GM12878 (cell line): ENCODE measurements at regions not wholly inside any gene's neighbourhood (a gene's known extent, or its start where the extent isn't known, plus 50 kb on each side); places are given as distances from the start of the nearest gene placed in this dataset.

Experiments
- ATAC-seq: fragments of 200-7000 bp; cut with Tn5 transposase; 3 replicates; pipeline ENCODE4 v1.9.1; 2020; ENCODE audit warnings: mild to moderate bottlenecking, moderate library complexity
- BruUV-seq: library from RNA; stranded (reverse); fragments of 400-500 nt; replicated peaks from 2 replicates; lab custom pipeline; 2021; lab: Mats Ljungman, UMichigan
- CTCF ChIA-PET: fragments of 300-600 bp; sonication (Branson Sonifier 250); formaldehyde crosslinking; extraction: SDS; loops from one replicate; lab custom pipeline; 2021; ENCODE audit warnings: inconsistent platforms; lab: Yijun Ruan, JAX
- POLR2A ChIA-PET: fragments of 350-600 bp; formaldehyde crosslinking; extraction: SDS; loops from one replicate; lab custom pipeline; 2021; ENCODE audit warnings: inconsistent platforms; lab: Charles Lee
- RAD21 ChIA-PET: fragments of 300-600 bp; sonication (Branson Sonifier 250); formaldehyde crosslinking; loops from one replicate; lab custom pipeline; 2023; ENCODE audit warnings: antibody characterized with exemption; ENCODE audit not compliant: unreplicated experiment; lab: Charles Lee
- SMC1A ChIA-PET: fragments of 300-600 bp; sonication (Branson Sonifier 250); formaldehyde crosslinking; loops from one replicate; lab custom pipeline; 2023; ENCODE audit not compliant: unreplicated experiment, uncharacterized antibody; lab: Charles Lee
- DNase-seq: peaks from one replicate; pipeline ENCODE4 v3.0.0-alpha.2; 2011; ENCODE audit warnings: low read depth, low spot score
- FAIRE-seq: peaks from 3 replicates; lab custom pipeline; 2011; peaks lifted over from hg19 to GRCh38; lab: Jason Lieb, UNC
- H2AFZ ChIP-seq: 2 replicates; pipeline ENCODE4 v1.6.0; 2011; ENCODE audit warnings: low read depth, low read length, control low read depth; ENCODE audit not compliant: control insufficient read depth
- H3K27ac ChIP-seq: 2 replicates; pipeline ENCODE4 v1.5.1; 2011; ENCODE audit warnings: control low read depth; ENCODE audit not compliant: control insufficient read depth, insufficient read depth
- H3K27me3 ChIP-seq, 2 experiments: replicated peaks in 1 of 2; 2 replicates each; pipeline versions ENCODE4 v1.6.0 to v1.6.1; 2011; ENCODE audit warnings: low read length in 1 of 2; ENCODE audit not compliant: control insufficient read depth in 2 of 2, insufficient read depth in 2 of 2
- H3K36me3 ChIP-seq, 2 experiments: 2 replicates each; pipeline ENCODE4 v1.5.1; 2011; ENCODE audit warnings: low read length in 1 of 2; ENCODE audit not compliant: control insufficient read depth in 2 of 2, insufficient read depth in 2 of 2
- H3K4me1 ChIP-seq: 2 replicates; pipeline ENCODE4 v1.6.1; 2011; ENCODE audit warnings: mild to moderate bottlenecking, low read length, moderate library complexity, mixed read lengths; ENCODE audit not compliant: control insufficient read depth, insufficient read depth
- H3K4me2 ChIP-seq: 2 replicates; pipeline ENCODE4 v1.6.0; 2011; ENCODE audit warnings: control low read depth; ENCODE audit not compliant: control insufficient read depth, insufficient read depth
- H3K4me3 ChIP-seq: fragments of 200-600 bp; sonication (generic); 2 replicates; pipeline ENCODE4 v1.5.1; 2016
- H3K79me2 ChIP-seq: 2 replicates; pipeline ENCODE4 v1.6.0; 2011; ENCODE audit warnings: low read length; ENCODE audit not compliant: control insufficient read depth, insufficient read depth
- H3K9ac ChIP-seq: 2 replicates; pipeline ENCODE4 v1.8.0; 2011; ENCODE audit warnings: low read length, control low read depth, mixed read lengths; ENCODE audit not compliant: control insufficient read depth, insufficient read depth
- H3K9me3 ChIP-seq: replicated peaks from 3 replicates; pipeline ENCODE4 v1.5.1; 2011; ENCODE audit warnings: mild to moderate bottlenecking, low read length; ENCODE audit not compliant: control insufficient read depth, insufficient read depth
- H4K20me1 ChIP-seq: 2 replicates; pipeline ENCODE4 v1.6.0; 2011; ENCODE audit not compliant: control insufficient read depth, insufficient read depth
- BHLHE40 ChIP-seq, 2 experiments: fragments of 450-650 bp in 1 of 2; IDR thresholded peaks; 2 replicates each; pipeline ENCODE4 v1.6.1; 2011 to 2017; ENCODE audit warnings: low read depth in 2 of 2, borderline replicate concordance in 1 of 2, improper control_type of control experiment in 1 of 2, low read length in 1 of 2, mild to moderate bottlenecking in 1 of 2
- EGR1 ChIP-seq, 2 experiments: IDR thresholded peaks; 1 replicate in 1 of 2; 2 replicates in 1 of 2; pipeline ENCODE4 v1.6.1; 2011 to 2012; ENCODE audit warnings: low read depth in 2 of 2, low read length in 2 of 2, borderline replicate concordance in 1 of 2, mild to moderate bottlenecking in 1 of 2, moderate library complexity in 1 of 2
- MEF2B ChIP-seq: fragments of 450-650 bp; IDR thresholded peaks from 2 replicates; pipeline ENCODE4 v1.6.1; 2018; ENCODE audit warnings: mild to moderate bottlenecking, moderate library complexity; ENCODE audit not compliant: partially characterized antibody, poor library complexity, severe bottlenecking
- SMAD1 ChIP-seq: fragments of 450-650 bp; IDR thresholded peaks from 2 replicates; pipeline ENCODE4 v1.6.1; 2018; ENCODE audit warnings: mild to moderate bottlenecking, low read depth; ENCODE audit not compliant: partially characterized antibody
- SUPT20H ChIP-seq: IDR thresholded peaks from 2 replicates; pipeline ENCODE4 v1.6.1; 2011; ENCODE audit warnings: low read depth, mild to moderate bottlenecking, low read length, moderate library complexity, borderline replicate concordance; ENCODE audit not compliant: control insufficient read depth
- TARDBP ChIP-seq: IDR thresholded peaks from 2 replicates; pipeline ENCODE4 v1.6.1; 2016; ENCODE audit warnings: borderline replicate concordance
- TCF3 ChIP-seq: IDR thresholded peaks from 2 replicates; pipeline ENCODE4 v1.6.1; 2012; ENCODE audit warnings: low read depth, mild to moderate bottlenecking, low read length, borderline replicate concordance; ENCODE audit not compliant: insufficient read depth
- WRNIP1 ChIP-seq: IDR thresholded peaks from 2 replicates; pipeline ENCODE4 v1.6.1; 2011; ENCODE audit warnings: low read depth, low read length, improper control_type of control experiment, borderline replicate concordance
- ZNF217 ChIP-seq: fragments of 450-650 bp; IDR thresholded peaks from 2 replicates; pipeline ENCODE4 v1.6.1; 2017; ENCODE audit warnings: antibody characterized with exemption, mild to moderate bottlenecking
- WGBS: methylation state at CpG from one replicate; pipeline ENCODE4 v1.1.6; 2016; ENCODE audit warnings: low lambda C conversion rate; ENCODE audit not compliant: insufficient replicate concordance, insufficient coverage; ENCODE audit errors: missing lambda C conversion rate; 5-methylcytosine and 5-hydroxymethylcytosine counted together
- in situ Hi-C: fragments of 300-500 bp; cut with MboI; formaldehyde crosslinking; loops from 9 replicates; pipeline ENCODE4 v1.14.3; 2018; ENCODE audit warnings: mixed read lengths
- intact Hi-C: fragments of 100-400 bp; cut with micrococcal nuclease; formaldehyde crosslinking; loops from one replicate; pipeline ENCODE4 v1.14.2; 2022; ENCODE audit not compliant: unreplicated experiment
- TF ChIP-seq, protein P1 (sequence below): fragments of 150-350 bp; IDR thresholded peaks from 2 replicates; pipeline ENCODE4 v1.6.1; 2016; ENCODE audit warnings: low read depth, low read length

- CTCF ChIA-PET, result interaction anchor here (1.0 kb wide), 1 partner anchor 59 kb away, joined by 3 read pairs; no protein-coding TSS in a partner anchor
- in situ Hi-C loops, result no loop called here
- no TSS peak for BruUV-seq
- H3K9ac ChIP-seq, result no peak overlapping the region
- no peak overlapping the region for H2AFZ ChIP-seq
- no peak for TF ChIP-seq SMAD1
- TF ChIP-seq BHLHE40 (IDR thresholded peaks at IDR 0.05; ENCODE audit: borderline replicate concordance in 1 of 2, low read depth in 2 of 2, low read length in 1 of 2), result no peak
- no peak for TF ChIP-seq WRNIP1
- TF ChIP-seq, protein P1, sequence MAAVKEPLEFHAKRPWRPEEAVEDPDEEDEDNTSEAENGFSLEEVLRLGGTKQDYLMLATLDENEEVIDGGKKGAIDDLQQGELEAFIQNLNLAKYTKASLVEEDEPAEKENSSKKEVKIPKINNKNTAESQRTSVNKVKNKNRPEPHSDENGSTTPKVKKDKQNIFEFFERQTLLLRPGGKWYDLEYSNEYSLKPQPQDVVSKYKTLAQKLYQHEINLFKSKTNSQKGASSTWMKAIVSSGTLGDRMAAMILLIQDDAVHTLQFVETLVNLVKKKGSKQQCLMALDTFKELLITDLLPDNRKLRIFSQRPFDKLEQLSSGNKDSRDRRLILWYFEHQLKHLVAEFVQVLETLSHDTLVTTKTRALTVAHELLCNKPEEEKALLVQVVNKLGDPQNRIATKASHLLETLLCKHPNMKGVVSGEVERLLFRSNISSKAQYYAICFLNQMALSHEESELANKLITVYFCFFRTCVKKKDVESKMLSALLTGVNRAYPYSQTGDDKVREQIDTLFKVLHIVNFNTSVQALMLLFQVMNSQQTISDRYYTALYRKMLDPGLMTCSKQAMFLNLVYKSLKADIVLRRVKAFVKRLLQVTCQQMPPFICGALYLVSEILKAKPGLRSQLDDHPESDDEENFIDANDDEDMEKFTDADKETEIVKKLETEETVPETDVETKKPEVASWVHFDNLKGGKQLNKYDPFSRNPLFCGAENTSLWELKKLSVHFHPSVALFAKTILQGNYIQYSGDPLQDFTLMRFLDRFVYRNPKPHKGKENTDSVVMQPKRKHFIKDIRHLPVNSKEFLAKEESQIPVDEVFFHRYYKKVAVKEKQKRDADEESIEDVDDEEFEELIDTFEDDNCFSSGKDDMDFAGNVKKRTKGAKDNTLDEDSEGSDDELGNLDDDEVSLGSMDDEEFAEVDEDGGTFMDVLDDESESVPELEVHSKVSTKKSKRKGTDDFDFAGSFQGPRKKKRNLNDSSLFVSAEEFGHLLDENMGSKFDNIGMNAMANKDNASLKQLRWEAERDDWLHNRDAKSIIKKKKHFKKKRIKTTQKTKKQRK, result no peak
- TF ChIP-seq ZNF217, result no peak
- TF ChIP-seq SUPT20H, result no peak
- TF ChIP-seq EGR1 (IDR thresholded peaks at IDR 0.05; ENCODE audit: borderline replicate concordance in 1 of 2, low read depth in 2 of 2, low read length in 2 of 2), result no peak
- no peak for TF ChIP-seq TCF3
- no peak for TF ChIP-seq MEF2B
- no peak for TF ChIP-seq TARDBP
- no peak overlapping the region for H3K27ac ChIP-seq
- no peaks in the 10 kb centered on the region for H3K9me3 ChIP-seq
- H3K4me1 ChIP-seq, result no peaks in the 10 kb centered on the region
- POLR2A ChIA-PET, result no interaction called here
- no peak overlapping the region for H3K4me3 ChIP-seq
- ATAC-seq, result no peak
- no peaks in the 10 kb centered on the region for H3K79me2 ChIP-seq
- RAD21 ChIA-PET, result no interaction called here
- SMC1A ChIA-PET, result no interaction called here
- WGBS, result 62% methylated on average over 11 of the region's 11 CpGs
- no peak overlapping the region for H3K4me2 ChIP-seq
- FAIRE-seq, result no peak
- no peaks in the 10 kb centered on the region for H4K20me1 ChIP-seq
- no peaks in the 10 kb centered on the region for H3K36me3 ChIP-seq
- intact Hi-C loops, result no loop called here
- H3K27me3 ChIP-seq, result no peaks in the 10 kb centered on the region
- DNase-seq, result no peak
These were observed 235.6 kb upstream of the PRDM1 start for GRCh38 chr6:105850261-105851112.
